ENCODE measurements at regions not wholly inside any gene's neighbourhood (a gene's known extent, or its start where the extent isn't known, plus 50 kb on each side); places are given as distances from the start of the nearest gene placed in this dataset.

GRCh38 chr2:221200184-221200839, 371.8 kb downstream of the EPHA4 start:
- ChIA-PET POLR2A (ENCODE audit: unreplicated experiment) (no interaction called here), CTCF (no interaction called here)
- Histone ChIP-seq H3K27me3 (ENCODE audit: low read length) (peaks cover 5% of the 10 kb centered on the region; the same call in 1 of the 2 replicates), H3K4me3 (ENCODE audit: low read length) (no peak overlapping the region), H2AFZ (ENCODE audit: low read length) (no peak overlapping the region), H3K27ac (ENCODE audit: low read length) (no peak overlapping the region), H4K20me1 (ENCODE audit: low read length) (no peaks in the 10 kb centered on the region), H3F3A (ENCODE audit: low read length, unreplicated experiment) (no peaks in the 10 kb centered on the region), H3K4me1 (ENCODE audit: insufficient read depth, low read length) (0 out of 2 replicates have a peak, but pooled peaks cover 1% of the 10 kb centered on the region), H3K4me2 (ENCODE audit: low read length) (no peak overlapping the region), H3K9me3 (ENCODE audit: low read length) (no peaks in the 10 kb centered on the region), H3K79me2 (ENCODE audit: low read length) (no peaks in the 10 kb centered on the region), H3K9me2 (replicated peaks; ENCODE audit: low read length) (no peaks in the 10 kb centered on the region), H3K9ac (ENCODE audit: low read length) (no peak overlapping the region), H3K36me3 (ENCODE audit: low read depth, low read length) (no peaks in the 10 kb centered on the region)
- BruUV-seq (replicated peaks): no TSS peak
- DNase-seq (no peak), ATAC-seq (no peak)
- TF ChIP-seq CTCF (conservative IDR thresholded peaks at IDR 0.05; ENCODE audit: low read depth, low read length): no peak
- no peak for TF ChIP-seq EZH2phosphoT487 (IDR thresholded peaks at IDR 0.05; ENCODE audit: borderline replicate concordance, low read length)
- no peak for TF ChIP-seq EZH2 (IDR thresholded peaks at IDR 0.05; ENCODE audit: low read length, unreplicated experiment)
- intact Hi-C loops (cut with micrococcal nuclease): no loop called here

GRCh38 chr2:221202431-221202830, 369.7 kb downstream of the EPHA4 start:
- no peak for ATAC-seq
- CTCF ChIA-PET: no interaction called here
- Histone ChIP-seq H3K4me1 (ENCODE audit: insufficient read depth, low read length) (0 out of 2 replicates have a peak, but pooled peaks cover 2% of the 10 kb centered on the region), H3K4me2 (ENCODE audit: low read length) (no peak overlapping the region), H3K79me2 (ENCODE audit: low read length) (no peaks in the 10 kb centered on the region), H3K27ac (ENCODE audit: low read length) (no peak overlapping the region), H3F3A (ENCODE audit: low read length, unreplicated experiment) (no peaks in the 10 kb centered on the region), H3K27me3 (ENCODE audit: low read length) (no peaks in the 10 kb centered on the region; the same call in 1 of the 2 replicates), H3K4me3 (ENCODE audit: low read length) (no peak overlapping the region), H4K20me1 (ENCODE audit: low read length) (no peaks in the 10 kb centered on the region), H3K9me3 (ENCODE audit: low read length) (no peaks in the 10 kb centered on the region), H3K36me3 (ENCODE audit: low read depth, low read length) (no peaks in the 10 kb centered on the region), H3K9me2 (replicated peaks; ENCODE audit: low read length) (no peaks in the 10 kb centered on the region), H2AFZ (ENCODE audit: low read length) (no peak overlapping the region), H3K9ac (ENCODE audit: low read length) (no peak overlapping the region)
- no TSS peak for BruUV-seq (replicated peaks)
- DNase-seq: no peak
- POLR2A ChIA-PET (ENCODE audit: unreplicated experiment): no interaction called here
- intact Hi-C loops (cut with micrococcal nuclease): no loop called here
- TF ChIP-seq CTCF (conservative IDR thresholded peaks at IDR 0.05; ENCODE audit: low read depth, low read length): no peak
- no peak for TF ChIP-seq EZH2 (IDR thresholded peaks at IDR 0.05; ENCODE audit: low read length, unreplicated experiment)
- TF ChIP-seq EZH2phosphoT487 (IDR thresholded peaks at IDR 0.05; ENCODE audit: borderline replicate concordance, low read length): no peak

- Histone ChIP-seq H3F3A (ENCODE audit: low read length, unreplicated experiment) (no peaks in the 10 kb centered on the region), H3K9ac (ENCODE audit: low read length) (no peak overlapping the region), H3K9me2 (replicated peaks; ENCODE audit: low read length) (no peaks in the 10 kb centered on the region), H3K79me2 (ENCODE audit: low read length) (no peaks in the 10 kb centered on the region), H3K27ac (ENCODE audit: low read length) (no peak overlapping the region), H3K9me3 (ENCODE audit: low read length) (no peaks in the 10 kb centered on the region), H3K4me2 (ENCODE audit: low read length) (no peak overlapping the region), H2AFZ (ENCODE audit: low read length) (no peak overlapping the region), H4K20me1 (ENCODE audit: low read length) (no peaks in the 10 kb centered on the region), H3K27me3 (ENCODE audit: low read length) (no peaks in the 10 kb centered on the region; the same call in 1 of the 2 replicates), H3K36me3 (ENCODE audit: low read depth, low read length) (no peaks in the 10 kb centered on the region), H3K4me3 (ENCODE audit: low read length) (no peak overlapping the region), H3K4me1 (ENCODE audit: insufficient read depth, low read length) (0 out of 2 replicates have a peak, but pooled peaks cover 2% of the 10 kb centered on the region)
- CTCF ChIA-PET: no interaction called here
- no TSS peak for BruUV-seq (replicated peaks)
- no peak for ATAC-seq
- no peak for DNase-seq
- TF ChIP-seq CTCF (conservative IDR thresholded peaks at IDR 0.05; ENCODE audit: low read depth, low read length) (no peak), EZH2 (IDR thresholded peaks at IDR 0.05; ENCODE audit: low read length, unreplicated experiment) (no peak), EZH2phosphoT487 (IDR thresholded peaks at IDR 0.05; ENCODE audit: borderline replicate concordance, low read length) (no peak)
- POLR2A ChIA-PET (ENCODE audit: unreplicated experiment): no interaction called here
- intact Hi-C loops (cut with micrococcal nuclease): no loop called here
Measured at GRCh38 chr2:221203125-221203524, 369.0 kb downstream of the EPHA4 start.
